CD4-positive, alpha-beta T cell (primary cell): ENCODE measurements at regions not wholly inside any gene's neighbourhood (a gene's known extent, or its start where the extent isn't known, plus 50 kb on each side); places are given as distances from the start of the nearest gene placed in this dataset.

Source experiments
- ATAC-seq: fragments of 200-7000 bp; cut with Tn5 transposase; one replicate; pipeline ENCODE4 v1.10.0; 2022; ENCODE audit warnings: mild to moderate bottlenecking; ENCODE audit not compliant: poor library complexity
- CTCF ChIA-PET: fragments of 350-600 bp; sonication (Branson Sonifier 250); formaldehyde crosslinking; loops from one replicate; lab custom pipeline; 2021; ENCODE audit warnings: antibody characterized with exemption, inconsistent platforms; lab: Charles Lee
- POLR2A ChIA-PET: fragments of 350-600 bp; sonication (Branson Sonifier 250); formaldehyde crosslinking; loops from one replicate; lab custom pipeline; 2021; ENCODE audit warnings: antibody characterized with exemption, inconsistent platforms; lab: Charles Lee
- DNase-seq, 14 experiments: peaks; one replicate each; pipeline ENCODE4 v3.0.0-alpha.2; 2013 to 2020; ENCODE audit warnings: mixed read lengths in 2 of 14
- H3K27ac ChIP-seq, 2 donors: one replicate each; pipeline versions ENCODE4 v1.5.1 to v1.7.0; 2013; ENCODE audit warnings: low read length in 2 of 2, low read depth in 1 of 2, mild to moderate bottlenecking in 1 of 2
- H3K27me3 ChIP-seq, 2 experiments: 1 replicate in 1 of 2; 2 replicates in 1 of 2; pipeline versions ENCODE4 v1.6.1 to v1.7.0; 2013; ENCODE audit warnings: low read length in 2 of 2, control low read depth in 1 of 2, mild to moderate bottlenecking in 1 of 2, moderate library complexity in 1 of 2; ENCODE audit not compliant: insufficient read depth in 2 of 2, control insufficient read depth in 1 of 2
- H3K36me3 ChIP-seq: one replicate; pipeline ENCODE4 v1.6.1; 2013; ENCODE audit warnings: low read length, control low read depth; ENCODE audit not compliant: insufficient read depth
- H3K4me1 ChIP-seq: one replicate; pipeline ENCODE4 v1.6.1; 2013; ENCODE audit warnings: low read length, control low read depth; ENCODE audit not compliant: insufficient read depth
- H3K4me3 ChIP-seq: one replicate; pipeline ENCODE4 v1.5.1; 2013; ENCODE audit warnings: mild to moderate bottlenecking, low read length, moderate library complexity
- H3K9me3 ChIP-seq, 2 experiments: 1 replicate in 1 of 2; 2 replicates in 1 of 2; pipeline versions ENCODE4 v1.6.1 to v1.7.0; 2013; ENCODE audit warnings: low read length in 2 of 2, mild to moderate bottlenecking in 2 of 2, control low read depth in 1 of 2, moderate library complexity in 1 of 2; ENCODE audit not compliant: control insufficient read depth in 1 of 2, insufficient read depth in 1 of 2
- H3K27ac Mint-ChIP-seq: one replicate; pipeline ENCODE4 v1.8.0; 2020; ENCODE audit warnings: mixed read lengths
- H3K27me3 Mint-ChIP-seq: one replicate; pipeline ENCODE4 v1.8.0; 2021; ENCODE audit warnings: mixed read lengths
- H3K36me3 Mint-ChIP-seq: one replicate; pipeline ENCODE4 v1.8.0; 2021; ENCODE audit warnings: low read depth, mixed read lengths
- H3K4me1 Mint-ChIP-seq: one replicate; pipeline ENCODE4 v1.8.0; 2021; ENCODE audit warnings: low read depth, mixed read lengths
- H3K4me3 Mint-ChIP-seq: one replicate; pipeline ENCODE4 v1.8.0; 2020; ENCODE audit warnings: mild to moderate bottlenecking, mixed read lengths
- H3K9me3 Mint-ChIP-seq: one replicate; pipeline ENCODE4 v1.8.0; 2020; ENCODE audit warnings: mixed read lengths
- CTCF ChIP-seq: fragments of 200-600 bp; IDR thresholded peaks from one replicate; pipeline ENCODE4 v1.8.0; 2022; ENCODE audit warnings: antibody characterized with exemption, mild to moderate bottlenecking
- intact Hi-C, 2 experiments: fragments of 100-400 bp; cut with DNase I in 1 of 2; cut with micrococcal nuclease in 1 of 2; formaldehyde crosslinking; loops; one replicate each; pipeline versions ENCODE4 v1.15.1 to v1.9.0; 2023 to 2025; cut with DNase I, micrococcal nuclease

DNA sequence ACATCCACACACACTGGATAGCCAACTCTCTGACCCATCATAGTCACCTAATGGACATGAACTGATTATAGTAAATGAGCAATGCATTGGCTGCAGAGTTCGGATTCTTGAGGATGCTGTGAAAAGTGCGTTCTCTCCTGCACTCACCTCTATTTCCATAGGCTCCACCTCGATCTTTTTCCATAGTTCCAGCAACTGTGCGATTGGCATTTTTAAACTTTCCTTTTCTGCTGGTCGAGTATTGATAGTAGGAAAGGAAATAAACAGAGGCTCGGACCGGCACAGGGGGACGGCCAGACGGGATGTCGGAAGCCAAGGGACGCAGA lies 94.4 kb downstream of the RNASET2 start:
- TF ChIP-seq CTCF, result no peak
- Histone ChIP-seq H3K4me1 (peaks cover 17% of the 10 kb centered on the region), H3K27me3 (peaks cover 0 to 3% of the 10 kb centered on the region in 2 experiments), H3K27ac (no peak overlapping the region), H3K36me3 (no peaks in the 10 kb centered on the region), H3K9me3 (no peaks in the 10 kb centered on the region), H3K4me3 (peak overlapping the region; percentile 63)
- intact Hi-C loops, result loop anchor here in 1 of 2 experiments (5.0 to 10.0 kb wide), 2 partner anchors 75 to 133 kb away; partner anchors contain the start of gene CEP43
- ATAC-seq (no peak), DNase-seq (no peak)
- ChIA-PET POLR2A (interaction anchor here (1.0 to 1.3 kb wide), 2 partner anchors 95 to 490 kb away, joined by 3 read pairs; partner anchors contain the start of gene RNASET2), CTCF (interaction anchor here (1.3 kb wide), 1 partner anchor 75 kb away, joined by 3 read pairs; no protein-coding TSS in a partner anchor)
- H3K36me3 Mint-ChIP-seq, result no peaks in the 10 kb centered on the region
- H3K27ac Mint-ChIP-seq, result peak overlapping the region; percentile 58
- H3K27me3 Mint-ChIP-seq, result no peaks in the 10 kb centered on the region
- H3K4me1 Mint-ChIP-seq, result peaks cover 17% of the 10 kb centered on the region
- no peaks in the 10 kb centered on the region for H3K9me3 Mint-ChIP-seq
- H3K4me3 Mint-ChIP-seq, result peak overlapping the region; percentile 94

- intact Hi-C loops, result loop anchor here in 1 of 2 experiments (5.0 to 10.0 kb wide), 2 partner anchors 74 to 133 kb away; partner anchors contain the start of gene CEP43
- peak overlapping the region; percentile 94 for H3K4me3 Mint-ChIP-seq
Observed at GRCh38 chr6:166861304-166861703, 95.0 kb downstream of the RNASET2 start.

GRCh38 chr6:166860392-166860791 lies 96.0 kb downstream of the RNASET2 start:
- Histone ChIP-seq H3K4me3 (no peak overlapping the region), H3K4me1 (peaks cover 17% of the 10 kb centered on the region), H3K27me3 (peaks cover 0 to 3% of the 10 kb centered on the region in 2 experiments), H3K36me3 (no peaks in the 10 kb centered on the region), H3K9me3 (no peaks in the 10 kb centered on the region), H3K27ac (no peak overlapping the region)
- ChIA-PET POLR2A (no interaction called here), CTCF (no interaction called here)
- no peak for TF ChIP-seq CTCF
- intact Hi-C loops, result loop anchor here in 1 of 2 experiments (5.0 to 10.0 kb wide), 2 partner anchors 73 to 134 kb away; partner anchors contain the start of gene CEP43
- peak overlapping the region; percentile 9 for H3K4me3 Mint-ChIP-seq
- H3K36me3 Mint-ChIP-seq, result no peaks in the 10 kb centered on the region
- no peak overlapping the region for H3K27ac Mint-ChIP-seq
- ATAC-seq, result no peak
- DNase-seq, result no peak
- no peaks in the 10 kb centered on the region for H3K27me3 Mint-ChIP-seq
- H3K4me1 Mint-ChIP-seq, result peaks cover 17% of the 10 kb centered on the region
- no peaks in the 10 kb centered on the region for H3K9me3 Mint-ChIP-seq

More at GRCh38 chr6:166861304-166861703, 95.0 kb downstream of the RNASET2 start:
- Mint-ChIP-seq H3K4me1 (peaks cover 17% of the 10 kb centered on the region), H3K27me3 (no peaks in the 10 kb centered on the region), H3K9me3 (no peaks in the 10 kb centered on the region), H3K36me3 (no peaks in the 10 kb centered on the region), H3K27ac (no peak overlapping the region)
- DNase-seq (no peak), ATAC-seq (no peak)
- POLR2A ChIA-PET, result no interaction called here
- CTCF ChIA-PET, result no interaction called here
- no peaks in the 10 kb centered on the region for H3K36me3 ChIP-seq
- H3K27me3 ChIP-seq, result peaks cover 0 to 3% of the 10 kb centered on the region in 2 experiments
- no peak for TF ChIP-seq CTCF
- peaks cover 17% of the 10 kb centered on the region for H3K4me1 ChIP-seq
- no peaks in the 10 kb centered on the region for H3K9me3 ChIP-seq
- no peak overlapping the region for H3K4me3 ChIP-seq
- no peak overlapping the region for H3K27ac ChIP-seq
